ENCODE measurements at regions not wholly inside any gene's neighbourhood (a gene's known extent, or its start where the extent isn't known, plus 50 kb on each side); places are given as distances from the start of the nearest gene placed in this dataset.
A peak's percentile ranks its signal among the peaks of the same experiment; 100 is the strongest.

GRCh38 chr4:177547985-177548384 is 105.7 kb upstream of the AGA start:
- H3K4me3 ChIP-seq (ENCODE audit: low read depth in 1 of 2, low read length in 2 of 2): no peak overlapping the region
- no peak overlapping the region for H2AFZ ChIP-seq (ENCODE audit: low read depth, low read length)
- no peak overlapping the region for H3K9ac ChIP-seq (ENCODE audit: low read depth, low read length)
- no peak for TF ChIP-seq CTCF (IDR thresholded peaks at IDR 0.05; ENCODE audit: borderline replicate concordance, extremely low read depth, low read length, poor library complexity, severe bottlenecking)
- no peak for TF ChIP-seq EZH2 (IDR thresholded peaks at IDR 0.05; ENCODE audit: borderline replicate concordance, low read depth, low read length, severe bottlenecking)
- no peaks in the 10 kb centered on the region for H3K4me1 ChIP-seq (ENCODE audit: insufficient read depth, low read length)
- no peaks in the 10 kb centered on the region for H3K79me2 ChIP-seq (ENCODE audit: insufficient read depth, low read length)
- no peak for DNase-seq
- H3K36me3 ChIP-seq (ENCODE audit: insufficient read depth, low read length): no peaks in the 10 kb centered on the region
- no peak for ATAC-seq (ENCODE audit: insufficient read depth, low read depth)
- H3K27ac ChIP-seq (ENCODE audit: low read length): no peak overlapping the region
- no peaks in the 10 kb centered on the region for H3K27me3 ChIP-seq (ENCODE audit: insufficient read depth, low read length, poor library complexity)
- no peak overlapping the region for H3K4me2 ChIP-seq (ENCODE audit: insufficient read depth, low read length)
- H3K9me3 ChIP-seq (ENCODE audit: insufficient read depth, low read length, severe bottlenecking): no peaks in the 10 kb centered on the region
- no peaks in the 10 kb centered on the region for H4K20me1 ChIP-seq (ENCODE audit: insufficient read depth, low read length)

- Histone ChIP-seq H3K4me1 (ENCODE audit: insufficient read depth, low read length) (no peaks in the 10 kb centered on the region), H3K4me2 (ENCODE audit: insufficient read depth, low read length) (no peak overlapping the region), H2AFZ (ENCODE audit: low read depth, low read length) (no peak overlapping the region), H3K79me2 (ENCODE audit: insufficient read depth, low read length) (no peaks in the 10 kb centered on the region), H3K9ac (ENCODE audit: low read depth, low read length) (no peak overlapping the region), H4K20me1 (ENCODE audit: insufficient read depth, low read length) (no peaks in the 10 kb centered on the region), H3K27me3 (ENCODE audit: insufficient read depth, low read length, poor library complexity) (no peaks in the 10 kb centered on the region), H3K36me3 (ENCODE audit: insufficient read depth, low read length) (no peaks in the 10 kb centered on the region), H3K9me3 (ENCODE audit: insufficient read depth, low read length, severe bottlenecking) (no peaks in the 10 kb centered on the region), H3K4me3 (ENCODE audit: low read depth in 1 of 2, low read length in 2 of 2) (no peak overlapping the region), H3K27ac (ENCODE audit: low read length) (no peak overlapping the region)
- DNase-seq (peak; percentile 39), ATAC-seq (ENCODE audit: insufficient read depth, low read depth) (peak; percentile 50; the same call in 2 of the 3 replicates)
- TF ChIP-seq EZH2 (IDR thresholded peaks at IDR 0.05; ENCODE audit: borderline replicate concordance, low read depth, low read length, severe bottlenecking) (no peak), CTCF (IDR thresholded peaks at IDR 0.05; ENCODE audit: borderline replicate concordance, extremely low read depth, low read length, poor library complexity, severe bottlenecking) (peak; percentile 74)
These were observed 112.9 kb upstream of the AGA start for GRCh38 chr4:177555007-177555574.

GRCh38 chr4:177557416-177557815 is 115.2 kb upstream of the AGA start:
- Histone ChIP-seq H3K27ac (ENCODE audit: low read length) (no peak overlapping the region), H3K9ac (ENCODE audit: low read depth, low read length) (no peak overlapping the region), H3K79me2 (ENCODE audit: insufficient read depth, low read length) (no peaks in the 10 kb centered on the region), H3K4me3 (ENCODE audit: low read depth in 1 of 2, low read length in 2 of 2) (no peak overlapping the region), H3K4me1 (ENCODE audit: insufficient read depth, low read length) (no peaks in the 10 kb centered on the region), H3K4me2 (ENCODE audit: insufficient read depth, low read length) (no peak overlapping the region), H3K36me3 (ENCODE audit: insufficient read depth, low read length) (no peaks in the 10 kb centered on the region), H4K20me1 (ENCODE audit: insufficient read depth, low read length) (no peaks in the 10 kb centered on the region), H2AFZ (ENCODE audit: low read depth, low read length) (no peak overlapping the region), H3K27me3 (ENCODE audit: insufficient read depth, low read length, poor library complexity) (no peaks in the 10 kb centered on the region), H3K9me3 (ENCODE audit: insufficient read depth, low read length, severe bottlenecking) (no peaks in the 10 kb centered on the region)
- ATAC-seq (ENCODE audit: insufficient read depth, low read depth) (no peak), DNase-seq (no peak)
- TF ChIP-seq EZH2 (IDR thresholded peaks at IDR 0.05; ENCODE audit: borderline replicate concordance, low read depth, low read length, severe bottlenecking) (no peak), CTCF (IDR thresholded peaks at IDR 0.05; ENCODE audit: borderline replicate concordance, extremely low read depth, low read length, poor library complexity, severe bottlenecking) (no peak)
